Fibroblast of lung (primary cell): ENCODE measurements at regions not wholly inside any gene's neighbourhood (a gene's known extent, or its start where the extent isn't known, plus 50 kb on each side); places are given as distances from the start of the nearest gene placed in this dataset.

ENCODE experiments used
- DNase-seq, 2 donors: peaks; one replicate each; pipeline versions ENCODE4 v3.0.0 to v3.0.0-alpha.2; 2010; ENCODE audit warnings: low read depth in 2 of 2
- H2AFZ ChIP-seq: 2 replicates; pipeline ENCODE4 v1.5.1; 2012; ENCODE audit warnings: low read length, control low read depth, inconsistent platforms
- H3K27ac ChIP-seq: 2 replicates; pipeline ENCODE4 v1.5.1; 2011; ENCODE audit warnings: low read length, control low read depth; ENCODE audit not compliant: insufficient read depth
- H3K27me3 ChIP-seq: 2 replicates; pipeline ENCODE4 v1.5.1; 2011; ENCODE audit warnings: mild to moderate bottlenecking, low read length; ENCODE audit not compliant: control insufficient read depth, insufficient read depth
- H3K36me3 ChIP-seq: 2 replicates; pipeline ENCODE4 v1.5.1; 2011; ENCODE audit warnings: low read length; ENCODE audit not compliant: control insufficient read depth, insufficient read depth
- H3K4me1 ChIP-seq: 2 replicates; pipeline ENCODE4 v1.5.1; 2011; ENCODE audit warnings: low read length; ENCODE audit not compliant: control insufficient read depth, insufficient read depth; ENCODE audit errors: extremely low read depth
- H3K4me2 ChIP-seq: 2 replicates; pipeline ENCODE4 v1.5.1; 2011; ENCODE audit warnings: low read length, control low read depth; ENCODE audit not compliant: insufficient read depth; ENCODE audit errors: extremely low read depth
- H3K4me3 ChIP-seq, 4 experiments: fragments of 200-600 bp in 1 of 4; sonication (generic) in 1 of 4; replicated peaks in 1 of 4; 2 replicates each; pipeline ENCODE4 v1.5.1; 2011 to 2016; ENCODE audit warnings: low read length in 4 of 4, low read depth in 3 of 4, mild to moderate bottlenecking in 3 of 4, control low read depth in 2 of 4, inconsistent platforms in 1 of 4, mixed read lengths in 1 of 4; ENCODE audit not compliant: insufficient read depth in 1 of 4; ENCODE audit errors: control extremely low read depth in 1 of 4
- H3K79me2 ChIP-seq: 2 replicates; pipeline ENCODE4 v1.5.1; 2012; ENCODE audit warnings: mild to moderate bottlenecking, low read length, inconsistent platforms; ENCODE audit not compliant: control insufficient read depth, insufficient read depth
- H3K9ac ChIP-seq: 2 replicates; pipeline ENCODE4 v1.5.1; 2011; ENCODE audit warnings: mild to moderate bottlenecking, low read length, control low read depth; ENCODE audit not compliant: insufficient read depth
- H3K9me3 ChIP-seq: 2 replicates; pipeline ENCODE4 v1.5.1; 2012; ENCODE audit warnings: low read depth, low read length; ENCODE audit not compliant: control insufficient read depth, insufficient read depth
- H4K20me1 ChIP-seq: 2 replicates; pipeline ENCODE4 v1.5.1; 2011; ENCODE audit warnings: low read length; ENCODE audit not compliant: control insufficient read depth, insufficient read depth; ENCODE audit errors: extremely low read depth
- CTCF ChIP-seq, 2 donors: IDR thresholded peaks in 1 of 2; conservative IDR thresholded peaks in 1 of 2; 1 replicate in 1 of 2; 2 replicates in 1 of 2; pipeline ENCODE4 v1.5.1; 2011 to 2012; ENCODE audit warnings: low read length in 2 of 2, control low read depth in 1 of 2, inconsistent platforms in 1 of 2, low read depth in 1 of 2, mild to moderate bottlenecking in 1 of 2
- EZH2 ChIP-seq: IDR thresholded peaks from 2 replicates; pipeline ENCODE4 v1.5.1; 2012; ENCODE audit warnings: low read length, control low read depth, mild to moderate bottlenecking; ENCODE audit errors: missing control alignments

GRCh38 chr6:4464638-4465037 lies 311.6 kb upstream of the CDYL start:
- no peak for TF ChIP-seq EZH2
- TF ChIP-seq CTCF (conservative IDR thresholded peaks at IDR 0.05 in 1 of 2, IDR thresholded peaks at IDR 0.05 in 1 of 2; ENCODE audit: low read depth in 1 of 2, low read length in 2 of 2): no peak

GRCh38 chr6:4463236-4463635 lies 313.0 kb upstream of the CDYL start:
- Histone ChIP-seq H4K20me1 (no peaks in the 10 kb centered on the region), H3K27ac (no peak overlapping the region), H3K4me1 (no peaks in the 10 kb centered on the region), H3K36me3 (no peaks in the 10 kb centered on the region), H3K9me3 (no peaks in the 10 kb centered on the region), H3K9ac (no peak overlapping the region), H3K27me3 (no peaks in the 10 kb centered on the region), H3K4me3 (no peak overlapping the region), H2AFZ (no peak overlapping the region), H3K79me2 (no peaks in the 10 kb centered on the region), H3K4me2 (no peak overlapping the region)
- no peak for TF ChIP-seq EZH2
- no peak for TF ChIP-seq CTCF (conservative IDR thresholded peaks at IDR 0.05 in 1 of 2, IDR thresholded peaks at IDR 0.05 in 1 of 2; ENCODE audit: low read depth in 1 of 2, low read length in 2 of 2)
- DNase-seq: no peak

More at GRCh38 chr6:4464638-4465037, 311.6 kb upstream of the CDYL start:
- no peak overlapping the region for H3K4me3 ChIP-seq
- H4K20me1 ChIP-seq: no peaks in the 10 kb centered on the region
- no peak overlapping the region for H3K4me2 ChIP-seq
- no peak overlapping the region for H3K27ac ChIP-seq
- H3K9me3 ChIP-seq: no peaks in the 10 kb centered on the region
- H3K27me3 ChIP-seq: no peaks in the 10 kb centered on the region
- no peak for DNase-seq
- no peaks in the 10 kb centered on the region for H3K36me3 ChIP-seq
- H3K79me2 ChIP-seq: no peaks in the 10 kb centered on the region
- no peaks in the 10 kb centered on the region for H3K4me1 ChIP-seq
- H3K9ac ChIP-seq: no peak overlapping the region
- no peak overlapping the region for H2AFZ ChIP-seq

GRCh38 chr6:4460586-4461475 lies 315.4 kb upstream of the CDYL start:
- TF ChIP-seq EZH2: no peak
- no peak for TF ChIP-seq CTCF (conservative IDR thresholded peaks at IDR 0.05 in 1 of 2, IDR thresholded peaks at IDR 0.05 in 1 of 2; ENCODE audit: low read depth in 1 of 2, low read length in 2 of 2)
- peak; percentile 58 to 70 for DNase-seq
- Histone ChIP-seq H3K9me3 (no peaks in the 10 kb centered on the region), H2AFZ (peak overlapping the region; percentile 3), H3K9ac (no peak overlapping the region), H3K4me2 (no peak overlapping the region), H3K4me3 (no peak overlapping the region), H3K79me2 (no peaks in the 10 kb centered on the region), H3K27ac (no peak overlapping the region), H4K20me1 (no peaks in the 10 kb centered on the region), H3K4me1 (no peaks in the 10 kb centered on the region), H3K27me3 (no peaks in the 10 kb centered on the region), H3K36me3 (no peaks in the 10 kb centered on the region)
